ENCODE measurements at regions not wholly inside any gene's neighbourhood (a gene's known extent, or its start where the extent isn't known, plus 50 kb on each side); places are given as distances from the start of the nearest gene placed in this dataset.

DNA sequence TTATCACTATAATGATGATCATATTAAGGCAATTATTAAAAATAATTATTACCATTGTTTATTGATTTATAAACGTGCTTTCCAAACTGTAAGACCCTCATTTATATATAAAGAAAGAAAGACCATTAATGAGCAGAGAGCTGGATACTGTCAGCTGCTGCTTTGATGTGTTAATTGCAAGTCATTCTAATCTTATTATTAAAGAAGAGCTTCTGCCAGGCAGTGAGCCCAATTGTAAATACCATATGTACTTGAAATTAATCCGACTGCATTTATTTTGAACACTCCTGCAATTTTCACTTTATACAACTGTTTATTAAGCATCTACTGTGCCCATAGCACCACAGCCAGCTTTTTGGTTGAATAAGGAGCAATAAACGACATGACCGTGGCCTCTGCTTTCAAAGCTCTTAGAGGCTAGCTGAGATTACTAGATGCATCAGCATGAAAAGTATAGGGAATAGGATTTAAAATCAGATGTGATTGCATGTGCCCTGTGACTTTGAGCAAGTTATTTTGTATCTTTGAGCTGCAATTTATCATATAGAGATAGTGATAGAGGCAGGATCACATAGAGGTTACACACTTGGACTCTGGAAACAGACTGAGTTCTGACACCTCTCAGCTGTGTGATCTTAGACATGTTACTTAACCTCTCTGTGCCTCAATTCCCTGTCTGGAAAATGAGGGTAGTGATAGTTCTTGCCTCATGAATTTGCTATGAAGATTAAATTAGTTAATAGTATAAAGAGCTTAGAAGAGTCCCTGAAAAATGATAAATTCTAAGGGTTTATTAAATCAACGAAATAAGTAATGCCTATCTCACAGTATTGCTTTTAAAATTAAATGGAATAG, 83.4 kb downstream of the MYCN start:
- DNase-seq: no peak

DNA sequence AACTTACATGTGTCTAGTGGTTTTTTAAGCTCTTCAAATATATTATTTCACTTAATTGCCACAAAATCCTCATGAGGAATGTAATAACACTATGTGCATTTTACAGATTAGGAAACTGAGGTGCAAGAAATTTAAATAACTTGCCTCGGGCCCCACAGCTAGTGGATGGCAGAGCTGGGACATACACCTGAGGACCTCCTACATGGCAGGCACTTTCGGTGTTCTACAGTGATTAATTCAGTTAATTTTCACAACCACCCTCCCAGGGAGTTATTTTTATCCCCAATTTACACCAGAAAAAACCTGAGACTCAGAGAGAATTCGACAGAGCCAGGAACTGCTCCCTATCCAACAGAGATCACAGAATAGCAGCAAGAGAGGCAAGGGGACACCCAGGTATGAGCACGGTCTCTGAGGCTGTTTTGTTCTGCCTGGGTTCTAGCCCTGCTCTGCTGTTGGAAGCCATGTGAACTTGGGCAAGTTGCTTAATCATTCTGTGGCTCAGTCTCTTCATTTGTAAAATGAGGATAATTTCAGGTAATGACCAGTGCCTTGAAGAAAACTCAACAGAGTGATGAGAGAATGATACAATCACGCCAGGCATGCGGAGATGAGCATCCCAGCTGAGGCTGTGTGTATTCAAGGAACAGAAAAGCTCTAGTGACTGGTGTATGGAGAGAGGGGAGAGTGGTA, 82.3 kb downstream of the MYCN start:
- no peak for DNase-seq

DNA sequence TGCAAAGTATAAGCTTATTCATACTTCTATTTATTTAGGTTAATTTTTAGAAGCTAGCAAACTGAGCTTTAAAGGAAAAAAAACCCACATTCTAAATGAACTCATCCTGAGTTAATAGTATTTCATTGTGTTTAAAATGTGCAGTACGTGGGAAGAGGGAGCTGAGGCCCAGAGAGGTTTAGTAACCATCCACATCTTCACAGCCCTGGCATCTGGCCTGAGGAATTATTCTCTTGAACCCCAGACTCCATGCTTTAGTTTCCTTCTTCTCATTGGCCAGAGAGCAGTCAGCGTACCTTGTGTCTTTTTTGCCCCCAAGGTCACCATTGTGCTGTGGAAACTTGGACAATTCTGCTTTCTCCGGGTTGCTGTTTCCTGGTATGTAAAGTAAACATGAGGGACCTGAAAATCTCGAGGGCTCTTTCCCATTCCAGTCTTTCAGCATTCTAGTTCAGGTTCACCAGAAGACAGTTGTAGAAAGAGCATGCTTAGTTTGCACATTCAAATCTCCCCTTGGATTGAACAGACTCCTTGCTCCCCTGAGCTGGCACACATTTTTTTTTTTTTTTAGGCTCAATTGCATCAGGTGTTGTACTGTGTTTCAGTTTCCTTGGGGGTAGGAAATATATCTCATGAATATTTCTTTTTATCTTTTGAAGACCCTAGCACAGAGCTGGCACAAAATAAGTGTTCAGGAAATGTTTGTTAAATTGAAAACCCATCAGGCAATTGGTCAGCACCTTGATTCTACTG, 81.4 kb downstream of the MYCN start:
- DNase-seq: no peak

DNA sequence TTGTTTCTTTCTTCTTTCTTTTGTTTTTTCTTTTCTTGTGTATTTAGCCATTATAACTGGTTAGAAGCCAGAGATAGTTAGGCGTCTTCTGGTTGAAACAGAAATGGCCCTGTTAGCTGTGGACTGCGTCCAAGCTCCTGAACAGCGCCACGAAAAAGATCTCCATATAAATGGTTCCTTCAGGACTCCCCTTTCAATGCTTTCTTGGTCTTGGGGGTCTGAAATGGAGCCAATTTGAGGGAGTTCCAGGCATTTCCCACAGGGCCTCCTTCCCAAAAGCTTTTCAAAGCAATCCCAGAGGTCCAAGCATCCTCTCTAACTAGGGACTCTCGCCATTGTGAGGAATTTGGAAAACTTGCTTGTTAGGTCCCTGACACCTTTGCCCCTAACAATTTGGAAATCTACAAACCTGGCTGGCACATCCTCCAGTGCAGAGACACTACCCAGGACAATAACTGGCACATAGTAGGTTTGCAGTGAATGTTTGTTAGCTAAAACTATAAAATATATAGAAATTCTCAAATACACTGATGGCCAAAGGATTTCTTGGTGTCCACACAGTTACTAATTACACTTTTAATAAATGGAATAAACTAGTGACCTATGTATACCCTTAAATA, 80.1 kb downstream of the MYCN start:
- no peak for DNase-seq

DNA sequence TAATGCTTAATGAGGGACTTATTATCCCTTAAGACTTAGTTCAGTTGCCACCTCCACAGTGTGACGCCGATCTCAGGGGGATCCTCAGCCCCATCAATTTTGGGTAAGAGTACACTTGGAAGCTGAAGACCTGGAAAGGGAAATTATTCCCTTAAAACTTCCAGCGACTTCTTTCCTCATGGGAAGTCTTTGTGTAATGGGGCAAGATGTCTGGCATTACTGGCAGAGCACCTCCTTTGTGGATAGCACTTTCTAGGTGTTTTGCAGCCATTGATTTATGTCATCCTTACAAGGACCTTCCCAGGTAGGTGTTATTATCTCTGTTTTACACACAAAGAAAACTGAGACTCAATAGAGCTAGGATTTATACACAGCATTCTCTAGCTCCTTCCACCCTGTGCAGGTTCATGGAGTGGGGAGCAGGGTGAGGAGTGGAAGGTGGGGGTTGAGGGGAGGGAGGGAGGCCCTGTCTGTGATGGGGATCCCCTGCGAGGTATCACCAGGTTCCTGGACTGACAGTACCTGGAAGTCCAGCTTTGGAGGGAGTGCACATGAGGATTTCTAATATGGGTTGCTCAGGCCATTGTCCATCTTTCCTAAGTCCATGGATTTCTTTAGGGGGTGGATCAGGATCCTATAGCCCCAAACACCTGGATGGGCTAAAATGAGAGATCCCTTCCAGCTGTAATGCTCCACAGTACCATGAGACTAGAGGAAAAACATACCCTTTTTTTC, 79.4 kb downstream of the MYCN start:
- no peak for DNase-seq

DNA sequence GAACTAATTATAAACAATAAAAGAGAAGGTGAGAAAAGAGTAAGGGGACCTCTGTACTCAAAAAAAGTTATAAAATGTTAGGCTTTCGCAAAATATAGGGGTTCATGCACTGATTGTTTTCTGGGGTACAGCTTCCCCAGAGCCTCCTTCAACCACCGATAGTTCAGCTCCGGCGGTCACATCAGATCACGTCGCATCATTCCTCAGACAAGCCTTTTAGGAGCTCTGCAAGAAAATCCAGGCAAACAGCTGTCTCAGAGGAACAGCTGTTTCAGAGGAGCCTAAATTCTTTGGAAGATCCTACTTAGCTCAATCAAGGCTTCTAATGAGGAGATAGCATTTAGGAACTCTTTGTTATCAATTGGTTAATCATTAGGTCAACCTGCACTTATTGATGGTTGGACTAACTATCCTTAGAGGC, 78.7 kb downstream of the MYCN start:
- DNase-seq: no peak

DNA sequence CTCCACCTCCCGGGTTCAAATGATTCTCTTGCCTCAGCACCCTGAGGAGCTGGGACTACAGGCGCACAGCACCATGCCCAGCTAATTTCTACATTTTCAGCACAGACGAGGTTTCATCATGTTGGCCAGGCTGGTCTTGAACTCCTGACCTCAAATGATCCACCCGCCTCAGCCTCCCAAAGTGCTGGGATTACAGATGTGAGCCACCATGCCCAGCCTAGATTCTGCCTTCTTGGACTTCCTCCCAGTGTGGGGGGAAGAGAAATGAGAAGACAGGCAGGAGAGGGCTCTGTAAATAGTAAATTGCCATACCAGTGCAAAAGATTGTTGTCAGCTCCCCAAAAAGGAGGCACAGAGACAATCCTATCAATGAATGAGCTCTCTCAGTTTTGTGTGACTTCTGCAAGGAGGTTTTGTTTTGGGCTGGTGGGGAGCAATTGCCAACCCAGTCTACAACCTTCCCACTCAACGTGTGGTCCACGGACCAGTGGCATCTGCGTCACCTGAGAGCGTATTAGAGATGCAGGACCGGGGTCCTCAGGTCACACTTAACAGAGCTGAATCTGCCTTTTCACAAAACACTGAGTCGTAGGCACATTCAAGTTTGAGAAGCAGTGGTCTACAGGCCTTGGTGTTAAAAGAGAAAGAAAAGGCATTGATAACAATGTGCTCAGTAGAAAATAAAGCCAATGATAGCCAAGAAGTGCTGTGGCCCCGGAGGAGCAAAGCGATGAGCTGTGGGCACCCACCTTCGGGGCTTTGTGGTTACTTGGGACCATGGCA, 78.1 kb downstream of the MYCN start:
- DNase-seq: no peak

DNA sequence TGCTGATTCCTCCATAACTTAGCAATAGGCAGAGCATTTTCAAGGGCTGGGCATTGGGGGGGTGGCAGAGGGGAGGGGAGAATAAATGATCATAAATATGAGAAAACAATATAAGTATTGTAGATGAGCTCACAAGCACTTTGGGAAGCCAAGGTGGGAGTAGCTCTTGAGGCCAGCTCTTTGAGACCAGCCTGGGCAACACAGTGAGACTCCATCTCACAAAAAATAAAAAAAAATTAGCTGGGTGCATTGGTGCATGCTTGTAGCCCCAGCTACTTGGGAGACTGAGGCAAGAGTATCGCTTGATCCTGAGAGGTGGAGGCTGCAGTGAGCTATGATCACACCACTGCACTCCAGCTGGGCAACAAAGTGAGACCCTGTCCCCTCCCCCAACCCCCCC, 75.9 kb downstream of the MYCN start:
- DNase-seq: no peak

DNA sequence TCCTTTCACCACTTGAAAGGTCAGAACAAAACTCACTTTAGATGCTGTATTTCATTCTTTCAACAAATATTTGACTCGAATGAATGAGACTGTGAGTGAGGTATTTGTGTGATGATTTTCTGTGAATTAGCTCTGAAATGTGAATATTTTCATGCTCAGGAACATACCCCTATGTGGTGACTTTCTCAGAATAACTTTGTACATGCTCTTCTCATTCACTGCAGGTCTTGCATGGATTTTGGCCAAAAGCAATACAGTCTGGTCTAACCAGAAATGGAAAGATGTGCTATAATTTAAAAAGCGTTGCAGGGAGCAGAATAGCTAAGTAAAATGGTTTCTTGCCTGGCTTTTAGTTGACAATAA, 75.5 kb downstream of the MYCN start:
- no peak for DNase-seq

DNA sequence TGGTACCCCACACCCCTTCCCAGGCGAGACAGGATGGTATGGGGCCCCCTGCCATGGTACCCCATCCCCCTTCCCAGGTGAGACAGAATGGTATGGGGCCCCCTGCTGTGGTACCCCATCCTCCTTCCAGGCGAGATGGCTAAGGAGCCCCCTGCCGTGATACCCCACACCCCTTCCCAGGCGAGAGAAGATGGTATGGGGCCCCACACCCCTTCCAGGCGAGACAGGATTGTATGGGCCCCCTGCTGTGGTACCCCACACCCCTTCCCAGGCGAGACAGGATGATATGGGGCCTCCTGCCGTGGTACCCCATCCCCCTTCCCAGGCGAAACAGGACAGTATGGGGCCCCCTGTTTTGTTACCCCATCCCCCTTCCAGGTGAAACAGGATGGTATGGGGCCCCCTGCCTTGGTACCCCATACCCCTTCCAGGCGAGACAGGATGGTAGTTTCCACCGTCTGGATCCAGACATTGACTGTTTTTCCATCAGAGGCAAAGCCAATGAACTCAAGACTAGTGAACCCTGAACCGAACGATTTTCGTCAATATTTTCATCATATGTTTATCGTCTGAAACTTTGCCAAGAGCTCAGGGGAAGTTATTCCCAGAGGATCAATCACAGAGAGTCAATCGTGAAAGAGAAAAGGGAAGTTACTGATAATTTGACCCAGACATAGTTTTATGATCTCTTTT, 75.0 kb downstream of the MYCN start:
- no peak for DNase-seq

DNA sequence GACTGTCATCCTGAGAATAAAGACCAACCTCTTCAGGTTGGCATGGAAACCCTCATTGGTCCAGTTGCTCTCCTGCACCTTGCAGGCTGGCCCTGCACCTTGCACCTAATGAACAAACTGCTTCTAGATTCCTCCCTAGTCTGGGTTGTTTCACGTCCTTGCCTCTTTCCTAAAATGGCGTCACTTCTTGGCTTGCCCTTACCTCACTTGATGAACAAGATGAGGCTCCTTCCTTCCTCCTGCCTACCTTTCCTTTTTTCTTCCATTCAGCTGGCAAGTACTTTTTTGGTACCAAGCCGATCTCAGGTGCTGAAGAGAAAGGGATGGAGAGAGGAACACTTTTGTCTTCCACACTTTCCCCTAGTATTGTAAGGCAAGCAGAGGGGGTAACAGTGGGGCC, 74.5 kb downstream of the MYCN start:
- DNase-seq: no peak

DNA sequence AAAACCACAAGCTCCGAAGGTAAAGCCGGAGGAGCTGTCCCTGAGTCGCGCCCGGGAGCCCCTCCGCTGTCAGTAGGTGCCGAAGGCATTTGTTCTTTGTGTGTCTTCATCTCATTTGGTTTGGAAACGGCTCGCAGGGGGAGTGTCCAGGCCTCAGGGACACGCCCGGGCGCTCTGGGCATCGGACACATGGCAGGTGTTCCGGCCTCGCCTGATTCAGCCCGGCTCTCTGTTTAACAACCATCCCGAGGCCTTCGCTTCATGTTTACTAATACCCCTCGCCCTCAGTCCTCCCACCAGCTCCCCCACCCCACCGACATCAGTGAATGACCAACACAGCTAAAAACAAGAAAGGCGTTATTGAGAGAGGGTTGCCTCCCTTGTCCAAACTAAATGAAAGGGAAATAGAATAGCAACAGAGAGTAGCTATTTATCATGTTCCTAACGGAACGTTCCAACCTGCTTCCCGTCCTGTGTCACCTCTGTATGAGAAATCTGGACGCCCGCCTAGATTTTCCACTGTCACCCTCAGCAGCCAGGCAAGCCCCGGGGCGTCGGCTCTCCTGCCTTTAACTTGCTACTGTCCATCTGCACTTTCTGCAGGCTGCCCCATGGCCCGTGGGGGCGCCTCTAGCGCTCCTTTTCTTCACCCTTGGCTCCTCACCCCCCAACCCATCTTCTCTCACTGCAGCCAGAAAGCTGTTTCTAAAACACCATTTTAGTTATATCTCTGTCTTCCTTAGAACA, 73.9 kb downstream of the MYCN start:
- no peak for DNase-seq

DNA sequence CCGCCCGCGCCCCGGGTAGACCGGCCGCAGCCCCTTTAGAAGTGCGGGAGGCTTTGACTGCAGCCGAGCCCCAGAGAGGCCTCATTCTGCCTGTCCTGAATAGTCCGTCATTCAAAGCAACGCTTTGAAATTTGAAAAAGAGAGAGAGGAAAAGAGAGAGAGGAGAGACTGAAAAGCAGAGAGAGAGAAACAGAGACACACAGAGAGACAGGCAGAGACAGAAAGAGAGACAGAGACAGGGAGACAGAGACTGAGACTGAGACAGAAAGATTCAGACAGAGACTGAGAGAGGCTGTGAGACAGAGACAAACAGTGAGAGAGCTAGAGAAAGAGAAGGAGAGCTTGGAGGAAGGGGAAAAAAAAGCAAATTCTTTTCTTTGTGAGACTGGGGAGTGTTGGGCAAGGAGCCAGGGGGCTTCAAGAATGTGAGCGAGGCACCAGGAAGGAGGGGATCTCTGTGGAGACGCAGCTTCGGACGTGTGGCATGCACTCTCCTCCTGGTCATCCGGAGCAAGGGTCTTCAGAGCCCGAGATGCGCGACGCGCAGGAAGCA, 73.1 kb downstream of the MYCN start:
- no peak for DNase-seq

DNA sequence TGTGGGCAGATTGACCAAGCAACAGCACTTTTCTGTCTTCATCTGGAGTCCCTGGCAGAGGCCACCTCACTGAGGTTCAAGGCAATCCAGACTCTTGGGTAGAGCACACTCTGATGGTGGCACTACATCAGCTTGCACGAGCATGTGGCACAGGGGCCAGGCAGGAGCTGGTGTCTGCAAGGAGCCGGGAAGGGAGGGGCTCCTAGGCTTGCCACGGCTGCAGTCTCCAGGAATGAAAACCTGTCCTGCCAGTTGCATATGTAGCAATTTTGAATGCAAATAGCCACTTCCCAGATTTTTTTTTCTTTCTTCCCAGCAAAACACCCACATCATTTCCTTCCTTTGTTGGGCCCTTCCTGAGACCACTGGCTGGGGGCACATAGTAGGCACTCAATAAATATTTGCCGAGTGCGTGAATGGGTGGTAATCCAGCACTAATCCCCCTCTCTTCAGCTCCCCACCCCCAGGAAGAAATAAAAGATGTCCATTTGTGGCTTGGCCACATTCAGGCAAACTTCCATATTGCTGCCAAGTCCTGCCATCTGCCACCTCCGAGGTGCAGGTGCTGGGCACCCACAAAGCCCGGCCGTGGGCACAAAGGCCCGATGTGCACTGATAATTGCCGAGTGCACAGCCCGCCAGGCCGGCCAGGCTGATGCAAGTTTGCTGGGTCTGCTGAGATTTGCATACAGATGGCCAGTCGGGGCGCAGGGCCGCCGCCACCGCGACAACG, 72.4 kb downstream of the MYCN start:
- DNase-seq: no peak

DNA sequence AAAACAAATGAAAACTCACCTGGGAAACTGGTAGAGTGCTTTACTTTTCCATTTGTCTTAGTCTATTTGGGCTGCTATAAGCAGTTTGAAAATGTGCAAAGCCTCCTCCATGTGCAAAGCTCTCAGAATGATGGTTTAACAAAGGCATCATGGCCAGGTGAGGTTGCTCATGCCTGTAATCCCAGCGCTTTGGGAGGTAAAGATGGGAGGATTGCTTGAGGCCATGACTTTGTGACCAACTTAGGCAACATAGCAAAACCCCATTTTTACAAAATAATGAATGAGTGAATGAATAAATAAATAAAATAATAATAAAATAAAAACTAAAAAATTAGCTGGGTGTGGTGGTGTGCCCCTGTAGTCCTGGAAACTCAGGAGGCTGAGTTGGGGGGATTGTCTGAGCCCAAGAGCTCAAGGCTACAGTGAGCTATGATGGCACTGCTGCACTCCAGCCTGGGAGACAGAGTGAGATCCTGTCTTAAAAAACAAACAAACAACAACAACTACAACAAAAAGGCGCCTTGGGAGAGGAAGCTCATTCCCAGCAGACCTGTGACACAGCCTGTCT, 71.8 kb downstream of the MYCN start:
- DNase-seq: no peak

DNA sequence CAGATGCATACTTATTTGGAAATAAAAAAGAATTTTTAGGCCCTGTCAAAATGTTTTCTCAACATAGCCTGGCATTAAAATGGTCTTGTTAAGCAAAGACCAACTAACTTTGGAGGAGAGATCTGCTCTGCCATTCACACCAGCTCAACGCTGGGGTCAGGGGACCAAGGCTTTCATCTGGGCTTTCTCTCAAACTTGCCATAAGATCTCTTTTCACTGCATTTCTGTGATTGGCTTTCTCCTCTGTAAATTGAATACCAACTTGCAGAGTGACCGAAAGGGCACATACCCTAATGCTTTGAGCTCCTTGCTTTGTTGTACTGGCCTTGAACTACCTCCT, 71.2 kb downstream of the MYCN start:
- DNase-seq: no peak

DNA sequence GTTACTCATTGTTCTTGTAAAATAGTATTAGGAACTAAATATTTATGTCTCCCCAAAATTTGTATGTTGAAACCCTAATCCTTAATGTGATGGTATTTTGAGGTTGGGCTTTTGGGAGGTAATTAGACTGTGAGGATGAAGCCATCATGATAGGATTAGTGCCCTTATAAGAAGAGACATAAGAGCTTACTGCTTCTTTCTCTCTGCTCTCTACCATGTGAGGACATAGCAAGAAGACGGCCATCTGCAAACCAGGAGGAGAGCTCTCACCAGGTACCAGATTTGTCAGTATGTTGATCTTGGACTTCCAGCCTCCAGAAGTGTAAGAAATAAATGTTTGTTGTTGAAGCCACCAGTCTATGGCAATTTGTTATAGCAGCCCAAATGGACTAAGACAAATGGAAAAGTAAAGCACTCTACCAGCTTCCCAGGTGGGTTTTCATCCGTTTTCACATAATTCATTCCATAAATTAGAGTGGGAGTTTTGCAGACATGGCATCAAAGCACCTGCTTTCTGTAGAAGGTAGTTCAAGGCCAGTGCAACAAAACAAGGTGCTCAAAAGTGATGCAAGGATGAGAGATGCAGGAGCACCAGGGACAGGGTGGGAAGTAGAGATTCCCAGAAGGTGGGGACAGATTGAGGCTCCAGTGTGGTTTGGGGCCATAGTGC, 70.7 kb downstream of the MYCN start:
- DNase-seq: no peak

DNA sequence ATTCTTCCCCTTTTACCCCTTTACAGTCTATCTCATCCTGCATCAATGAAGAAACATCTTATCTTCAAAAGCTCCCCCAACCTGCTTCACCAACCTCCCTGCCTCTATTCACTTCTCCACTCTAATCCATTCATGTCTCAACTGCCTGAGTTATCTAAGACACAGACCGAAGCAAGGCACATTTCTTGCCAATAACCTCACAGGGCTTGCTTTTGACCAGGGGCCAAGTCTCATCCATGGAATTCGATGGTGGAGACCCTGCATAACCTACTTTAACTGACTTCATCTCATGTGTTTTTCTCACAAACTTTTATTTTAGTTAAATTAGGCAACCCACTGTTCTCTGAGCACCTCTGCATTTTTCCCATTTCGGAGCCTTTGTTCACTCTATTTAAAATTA, 69.7 kb downstream of the MYCN start:
- no peak for DNase-seq

Measured in T-helper 2 cell (primary cell).